ENCODE measurements at regions not wholly inside any gene's neighbourhood (a gene's known extent, or its start where the extent isn't known, plus 50 kb on each side); places are given as distances from the start of the nearest gene placed in this dataset.

DNA sequence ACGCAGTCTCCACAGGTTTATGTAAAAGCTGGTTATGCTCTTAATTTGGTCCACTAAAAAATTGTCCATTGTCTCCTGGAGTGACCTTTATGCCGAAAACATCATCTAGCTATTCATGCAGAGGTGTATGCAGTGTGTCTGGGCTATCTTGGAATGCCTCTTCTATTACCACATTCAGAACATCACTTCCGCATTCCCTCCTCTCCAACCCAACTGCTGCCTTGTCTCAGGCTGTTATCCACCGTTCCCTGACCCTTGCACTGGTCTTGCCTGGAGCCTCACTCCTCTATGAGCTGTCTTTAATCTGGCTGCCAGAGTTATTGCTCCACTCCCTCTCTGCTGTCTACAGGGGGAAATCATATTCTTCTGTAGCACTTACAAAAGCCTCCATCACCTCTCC, 214.1 kb upstream of the ANKRD55 start:
- TF ChIP-seq, protein P1, sequence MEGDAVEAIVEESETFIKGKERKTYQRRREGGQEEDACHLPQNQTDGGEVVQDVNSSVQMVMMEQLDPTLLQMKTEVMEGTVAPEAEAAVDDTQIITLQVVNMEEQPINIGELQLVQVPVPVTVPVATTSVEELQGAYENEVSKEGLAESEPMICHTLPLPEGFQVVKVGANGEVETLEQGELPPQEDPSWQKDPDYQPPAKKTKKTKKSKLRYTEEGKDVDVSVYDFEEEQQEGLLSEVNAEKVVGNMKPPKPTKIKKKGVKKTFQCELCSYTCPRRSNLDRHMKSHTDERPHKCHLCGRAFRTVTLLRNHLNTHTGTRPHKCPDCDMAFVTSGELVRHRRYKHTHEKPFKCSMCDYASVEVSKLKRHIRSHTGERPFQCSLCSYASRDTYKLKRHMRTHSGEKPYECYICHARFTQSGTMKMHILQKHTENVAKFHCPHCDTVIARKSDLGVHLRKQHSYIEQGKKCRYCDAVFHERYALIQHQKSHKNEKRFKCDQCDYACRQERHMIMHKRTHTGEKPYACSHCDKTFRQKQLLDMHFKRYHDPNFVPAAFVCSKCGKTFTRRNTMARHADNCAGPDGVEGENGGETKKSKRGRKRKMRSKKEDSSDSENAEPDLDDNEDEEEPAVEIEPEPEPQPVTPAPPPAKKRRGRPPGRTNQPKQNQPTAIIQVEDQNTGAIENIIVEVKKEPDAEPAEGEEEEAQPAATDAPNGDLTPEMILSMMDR (IDR thresholded peaks at IDR 0.05) = no peak
- TF ChIP-seq POLR2A (IDR thresholded peaks at IDR 0.05) = no peak

Data from uterus (tissue), 2 donors.